ENCODE measurements at regions not wholly inside any gene's neighbourhood (a gene's known extent, or its start where the extent isn't known, plus 50 kb on each side); places are given as distances from the start of the nearest gene placed in this dataset.

DNA sequence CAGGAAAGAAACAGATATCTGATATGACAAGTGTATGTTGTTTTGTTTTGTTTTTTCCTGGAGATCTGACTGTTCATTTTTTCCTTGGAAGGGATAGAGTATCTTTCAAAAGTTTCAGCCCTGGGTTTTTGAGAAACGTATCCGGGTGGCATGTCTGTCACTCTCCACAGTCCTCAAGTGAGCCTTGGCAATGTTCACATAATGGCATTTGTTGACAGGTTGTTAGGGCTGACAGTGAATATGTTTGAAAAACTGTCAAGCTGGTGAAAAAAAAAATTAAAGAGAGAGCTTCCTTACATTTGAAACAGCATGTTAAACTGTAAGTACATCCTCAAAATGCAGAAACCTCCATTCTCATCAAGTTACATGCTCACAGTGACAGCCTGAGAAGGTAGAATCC is 113.0 kb upstream of the DYNLRB2 start:
- DNase-seq (ENCODE audit: extremely low read depth in 1 of 2, low read depth in 1 of 2) = no peak

- DNase-seq (ENCODE audit: extremely low read depth in 1 of 2, low read depth in 1 of 2) = no peak
Observed at GRCh38 chr16:80418517-80419355, 122.1 kb upstream of the DYNLRB2 start.

GRCh38 chr16:80417706-80418271 is 123.0 kb upstream of the DYNLRB2 start:
- no peak for DNase-seq (ENCODE audit: extremely low read depth in 1 of 2, low read depth in 1 of 2)

DNA sequence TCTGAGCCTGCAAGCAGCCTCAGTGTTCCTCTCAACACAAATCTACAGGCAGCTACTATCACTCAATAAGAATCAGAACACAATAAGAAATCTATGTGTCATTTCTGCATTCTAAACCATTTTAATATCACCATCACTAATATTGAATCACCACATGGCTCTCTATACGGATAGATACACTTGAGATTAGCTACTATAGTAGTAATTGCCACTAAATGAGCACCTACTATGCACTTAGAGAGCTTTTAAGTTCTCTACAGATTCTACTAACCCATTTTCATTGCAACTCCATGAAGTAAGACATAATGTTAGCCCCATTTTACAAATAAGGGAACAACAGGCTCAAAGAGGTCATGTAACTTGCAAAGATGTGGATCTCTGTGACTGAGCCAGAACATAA is 132.8 kb upstream of the DYNLRB2 start:
- DNase-seq (ENCODE audit: extremely low read depth in 1 of 2, low read depth in 1 of 2) = no peak

DNA sequence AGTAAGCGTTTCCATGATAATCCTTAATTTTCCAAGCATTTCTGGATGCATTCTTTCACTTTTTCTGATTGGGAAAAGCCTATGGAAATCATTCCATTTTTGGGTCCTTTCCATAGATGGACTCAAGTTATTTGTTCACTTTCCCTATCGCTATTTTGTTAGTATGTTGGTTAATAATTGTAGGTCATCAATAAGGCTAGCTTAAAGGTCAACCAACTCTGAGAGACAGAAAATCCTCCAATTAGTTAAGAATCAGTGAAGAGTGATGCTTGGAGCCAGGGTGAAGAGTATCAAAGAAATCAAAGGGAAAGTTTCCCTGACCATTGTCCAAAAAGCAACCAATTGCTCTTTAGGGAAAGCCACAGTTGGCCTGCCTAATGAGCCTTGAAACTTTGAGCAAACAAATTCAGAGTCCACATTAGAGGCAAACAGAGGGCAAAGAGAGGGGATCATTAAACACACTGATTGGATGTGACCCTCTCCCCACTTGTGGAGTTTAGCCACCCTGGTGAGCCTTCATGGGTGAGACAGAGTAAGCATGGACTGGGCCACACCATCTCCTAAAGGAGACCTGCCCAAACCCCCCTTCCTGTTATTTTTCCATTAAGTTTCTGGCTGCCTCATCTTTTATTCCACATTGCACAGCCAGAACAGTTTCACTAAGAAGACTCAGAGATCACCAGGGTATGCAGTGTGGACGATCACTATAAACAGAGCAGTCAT is 133.4 kb upstream of the DYNLRB2 start:
- DNase-seq (ENCODE audit: extremely low read depth in 1 of 2, low read depth in 1 of 2) = no peak

- DNase-seq (ENCODE audit: extremely low read depth in 1 of 2, low read depth in 1 of 2) = no peak
Observed at GRCh38 chr16:80404847-80405246, 135.9 kb upstream of the DYNLRB2 start.

DNA sequence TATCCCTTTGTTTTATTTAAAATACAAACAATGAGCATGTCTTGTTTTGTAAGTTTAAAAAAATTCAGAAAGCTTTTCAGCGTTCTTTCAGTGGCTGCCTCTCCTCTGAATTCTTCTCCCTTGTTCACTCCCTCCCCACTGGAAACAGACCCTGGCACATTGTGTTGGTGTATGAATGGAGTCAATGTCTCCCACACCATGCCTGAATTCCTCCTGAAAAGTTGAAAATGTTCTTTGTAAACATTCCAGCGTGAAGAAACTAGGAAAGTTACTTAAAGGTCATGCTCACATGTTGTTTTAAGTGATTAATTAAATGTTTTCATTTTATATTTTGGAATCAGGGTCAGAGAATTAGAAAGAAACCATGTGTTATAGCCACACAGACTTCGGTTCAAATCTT is 136.9 kb upstream of the DYNLRB2 start:
- DNase-seq (ENCODE audit: extremely low read depth in 1 of 2, low read depth in 1 of 2) = no peak

- DNase-seq (ENCODE audit: extremely low read depth in 1 of 2, low read depth in 1 of 2) = no peak
Observed at GRCh38 chr16:80390871-80391489, 149.8 kb upstream of the DYNLRB2 start.

DNA sequence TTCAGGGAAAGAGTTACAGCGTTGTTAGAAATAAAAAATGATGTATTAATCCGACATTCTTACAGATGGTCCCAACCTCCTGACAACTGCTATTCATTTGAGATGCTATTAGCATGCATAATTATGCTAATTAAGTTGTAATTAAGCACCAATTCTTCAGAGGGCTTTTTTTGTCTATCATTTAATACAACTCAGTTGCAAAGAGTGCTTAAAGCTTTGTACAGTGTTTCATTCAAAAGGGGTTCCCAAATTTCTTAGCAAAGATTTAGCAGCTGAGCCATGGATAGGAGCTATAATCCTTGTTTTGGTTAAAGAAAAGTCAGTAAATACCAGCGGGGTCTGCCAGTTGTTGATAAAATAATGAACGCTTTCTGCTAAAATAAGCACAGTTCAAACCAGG is 150.7 kb upstream of the DYNLRB2 start:
- DNase-seq (ENCODE audit: extremely low read depth in 1 of 2, low read depth in 1 of 2) = no peak

DNA sequence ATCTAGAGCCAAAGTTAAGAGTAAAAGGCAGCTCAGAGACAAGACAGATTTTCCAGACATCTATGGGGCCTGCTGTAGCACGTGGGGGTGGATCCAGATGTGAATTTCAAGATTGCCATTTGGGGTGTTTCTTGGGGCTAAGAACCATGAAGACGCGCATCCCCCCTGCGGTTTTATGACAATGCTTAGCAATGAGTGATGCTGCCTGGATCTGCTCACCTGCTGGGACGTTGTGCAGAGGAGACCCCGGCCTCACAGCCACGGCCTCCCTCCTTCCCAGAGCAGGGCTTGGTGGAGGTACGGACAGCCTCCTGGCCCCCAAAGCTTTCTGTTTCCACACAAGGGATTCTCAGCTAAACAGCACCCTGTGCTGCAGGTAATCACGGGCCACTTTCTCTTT is 151.5 kb upstream of the DYNLRB2 start:
- DNase-seq (ENCODE audit: extremely low read depth in 1 of 2, low read depth in 1 of 2) = no peak

- DNase-seq (ENCODE audit: extremely low read depth in 1 of 2, low read depth in 1 of 2) = no peak
Observed at GRCh38 chr16:80387318-80387921, 153.4 kb upstream of the DYNLRB2 start.

DNA sequence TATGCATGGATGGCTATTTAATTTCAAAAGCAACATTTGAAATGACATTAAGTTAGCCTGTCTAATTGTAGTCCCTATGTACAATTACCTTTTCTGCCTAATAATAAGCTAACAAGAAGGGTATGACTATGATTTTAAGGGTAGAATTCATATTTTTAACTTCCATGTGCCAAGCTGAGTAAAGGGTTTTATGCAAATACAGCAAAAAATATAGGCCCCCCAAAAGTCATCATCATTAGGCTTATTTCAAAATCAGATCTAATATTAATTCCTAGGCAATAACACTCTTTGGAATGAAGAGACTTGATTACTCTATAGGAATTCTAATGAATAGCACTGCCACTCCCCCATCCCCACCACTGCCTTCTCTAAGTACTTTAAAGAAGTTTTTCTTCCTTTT is 155.9 kb upstream of the DYNLRB2 start:
- no peak for DNase-seq (ENCODE audit: extremely low read depth in 1 of 2, low read depth in 1 of 2)

DNA sequence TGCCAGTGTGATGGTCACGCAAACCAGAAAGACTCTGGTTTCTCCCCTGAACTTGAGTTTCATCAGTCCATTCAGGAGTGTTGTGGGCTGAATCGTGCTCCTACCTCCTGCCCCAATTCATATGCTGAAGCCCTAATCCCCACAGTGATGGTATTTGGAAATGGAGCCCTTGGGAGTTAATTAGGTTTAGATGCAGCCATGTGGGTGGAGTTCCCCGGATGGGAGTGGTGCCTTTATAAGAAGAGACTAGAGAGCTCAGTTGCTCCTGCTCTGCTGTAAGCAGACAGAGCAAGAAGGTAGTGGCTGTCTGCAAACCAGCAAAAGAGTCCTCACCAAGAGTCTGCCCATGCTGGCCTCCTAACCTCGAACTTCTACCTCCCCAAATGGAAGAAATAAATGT is 160.3 kb upstream of the DYNLRB2 start:
- no peak for DNase-seq (ENCODE audit: extremely low read depth in 1 of 2, low read depth in 1 of 2)

DNA sequence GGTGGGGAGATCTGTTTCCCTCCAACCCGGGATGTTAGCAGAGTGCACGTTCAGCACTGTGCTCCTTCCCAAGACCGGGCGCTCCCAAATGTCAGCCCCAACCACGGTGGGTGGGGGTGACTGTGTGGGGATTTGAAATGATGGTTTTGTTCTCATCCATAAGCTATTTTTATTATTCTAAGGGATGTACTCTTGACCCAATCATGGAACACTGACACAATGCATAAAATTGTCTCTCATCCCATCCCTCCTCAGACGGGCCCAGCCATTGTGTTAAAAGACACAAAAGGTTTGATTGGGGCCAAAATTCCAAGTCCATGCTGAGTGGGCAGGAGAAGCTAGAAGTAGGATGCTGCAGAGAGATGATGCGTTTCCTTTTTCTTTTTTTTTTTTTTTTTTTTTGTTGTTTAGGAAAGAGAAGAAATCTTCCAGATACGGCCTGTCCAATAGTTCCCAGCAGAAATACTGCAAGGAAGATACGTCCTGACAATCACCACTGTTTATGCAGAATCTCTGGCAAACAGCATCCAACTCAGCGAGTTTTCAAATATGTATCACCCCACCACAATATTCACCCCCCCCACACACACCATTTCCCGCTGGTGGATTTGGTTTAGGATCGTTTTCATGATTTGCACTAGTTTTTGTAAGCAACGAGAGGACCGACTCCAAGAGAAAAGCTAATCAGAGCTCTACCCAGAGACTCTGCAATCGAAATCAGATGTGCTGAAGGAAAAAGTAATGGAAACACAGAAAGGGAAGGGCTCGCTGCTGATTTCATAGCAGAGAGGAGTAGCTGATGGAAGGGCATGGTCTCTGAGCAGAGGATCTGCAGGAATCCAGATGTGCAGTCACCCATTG is 163.5 kb upstream of the DYNLRB2 start:
- DNase-seq (ENCODE audit: extremely low read depth in 1 of 2, low read depth in 1 of 2) = no peak

GRCh38 chr16:80375973-80376372 is 164.8 kb upstream of the DYNLRB2 start:
- no peak for DNase-seq (ENCODE audit: extremely low read depth in 1 of 2, low read depth in 1 of 2)

DNA sequence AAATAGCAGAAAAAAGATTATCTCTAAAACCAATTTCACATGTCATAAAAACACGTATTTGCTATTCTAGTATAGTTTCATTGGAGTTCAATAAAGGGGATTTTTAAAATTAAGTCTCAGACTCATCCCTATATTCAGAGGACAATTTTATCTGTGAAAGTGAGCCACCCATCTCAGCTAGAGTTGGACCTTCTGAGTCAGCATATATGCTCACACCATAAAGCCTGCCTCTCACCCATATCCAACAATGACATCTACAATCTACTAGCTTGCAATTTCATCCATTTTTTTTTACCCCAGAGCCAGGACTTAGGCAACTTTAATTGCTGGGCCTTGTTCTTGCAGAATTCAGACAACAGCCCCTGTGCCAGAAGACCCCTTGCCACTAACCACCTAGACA is 165.3 kb upstream of the DYNLRB2 start:
- no peak for DNase-seq (ENCODE audit: extremely low read depth in 1 of 2, low read depth in 1 of 2)

GRCh38 chr16:80372341-80372740 is 168.5 kb upstream of the DYNLRB2 start:
- no peak for DNase-seq (ENCODE audit: extremely low read depth in 1 of 2, low read depth in 1 of 2)

DNA sequence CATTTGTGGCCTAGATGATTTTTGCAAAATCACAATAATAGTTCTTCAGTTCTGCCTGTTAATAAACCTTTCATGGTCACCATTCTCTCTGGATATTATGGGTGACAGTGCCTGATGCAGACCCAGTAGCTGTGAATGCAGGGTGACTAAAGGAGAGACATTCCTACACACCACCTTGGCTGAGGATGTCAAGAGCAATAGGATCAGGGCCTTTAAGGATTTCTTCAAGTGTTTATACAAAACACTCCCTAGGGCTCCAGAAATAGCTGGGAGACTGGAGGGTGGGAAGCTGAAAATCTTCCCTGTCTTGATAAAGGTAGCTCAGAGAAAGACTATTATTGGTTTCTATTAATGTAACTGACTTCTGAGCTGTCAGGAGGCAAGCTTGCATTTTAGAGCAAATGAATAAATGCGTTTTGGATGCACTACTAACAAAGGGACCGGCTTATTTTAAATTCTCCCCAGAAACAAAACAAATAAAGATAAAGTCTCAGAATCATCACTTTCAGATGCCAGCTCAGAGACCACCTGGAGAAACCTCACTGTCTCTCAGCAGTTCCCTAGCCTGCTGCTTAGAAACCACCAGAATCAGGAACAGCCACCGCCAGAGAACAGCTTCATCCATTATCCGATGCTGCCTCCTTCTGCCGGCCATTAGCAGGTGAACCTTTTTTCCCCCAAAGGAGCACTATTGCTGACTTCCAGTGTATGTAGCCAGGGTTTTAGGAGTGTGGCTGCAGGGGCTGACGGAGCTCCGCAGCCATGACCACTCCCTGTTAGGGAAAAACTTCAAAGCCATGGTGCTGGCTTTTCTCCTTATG is 171.4 kb upstream of the DYNLRB2 start:
- DNase-seq (ENCODE audit: extremely low read depth in 1 of 2, low read depth in 1 of 2) = no peak

DNA sequence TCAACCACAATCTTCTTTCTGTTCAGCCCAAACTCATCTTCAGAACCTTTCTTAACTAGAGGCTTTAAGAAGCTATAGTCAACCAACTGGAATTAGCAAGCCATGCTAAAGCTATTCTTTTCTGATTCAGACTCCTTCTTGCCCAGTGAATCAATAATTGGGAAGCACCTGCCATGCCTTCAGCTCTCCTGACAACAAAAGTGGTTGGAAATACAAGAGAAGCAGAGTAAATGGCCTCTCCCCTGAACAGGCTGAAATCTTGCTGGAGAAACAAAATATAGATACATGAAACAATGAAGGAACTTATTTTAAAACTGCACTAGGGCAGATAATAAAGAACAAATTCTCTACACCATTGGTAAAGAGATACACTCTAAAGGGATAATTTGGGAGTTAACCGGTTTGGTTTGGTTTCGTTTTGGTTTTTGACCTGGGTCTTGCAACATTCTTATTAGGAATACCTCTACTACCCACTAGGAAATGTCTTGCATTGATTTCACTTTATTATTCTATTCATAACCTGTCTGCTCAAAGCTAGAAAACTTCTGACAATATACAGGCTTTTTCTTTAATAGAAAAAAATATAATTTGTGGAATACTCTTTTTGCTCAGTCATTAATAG is 173.6 kb upstream of the DYNLRB2 start:
- no peak for DNase-seq (ENCODE audit: extremely low read depth in 1 of 2, low read depth in 1 of 2)

All from stimulated activated CD8-positive, alpha-beta memory T cell treated with anti-CD3 and anti-CD28 coated beads, Interleukin-7, amount 100 ng/mL, for 48 hours (primary cell).